ENCODE measurements at regions not wholly inside any gene's neighbourhood (a gene's known extent, or its start where the extent isn't known, plus 50 kb on each side); places are given as distances from the start of the nearest gene placed in this dataset.

DNA sequence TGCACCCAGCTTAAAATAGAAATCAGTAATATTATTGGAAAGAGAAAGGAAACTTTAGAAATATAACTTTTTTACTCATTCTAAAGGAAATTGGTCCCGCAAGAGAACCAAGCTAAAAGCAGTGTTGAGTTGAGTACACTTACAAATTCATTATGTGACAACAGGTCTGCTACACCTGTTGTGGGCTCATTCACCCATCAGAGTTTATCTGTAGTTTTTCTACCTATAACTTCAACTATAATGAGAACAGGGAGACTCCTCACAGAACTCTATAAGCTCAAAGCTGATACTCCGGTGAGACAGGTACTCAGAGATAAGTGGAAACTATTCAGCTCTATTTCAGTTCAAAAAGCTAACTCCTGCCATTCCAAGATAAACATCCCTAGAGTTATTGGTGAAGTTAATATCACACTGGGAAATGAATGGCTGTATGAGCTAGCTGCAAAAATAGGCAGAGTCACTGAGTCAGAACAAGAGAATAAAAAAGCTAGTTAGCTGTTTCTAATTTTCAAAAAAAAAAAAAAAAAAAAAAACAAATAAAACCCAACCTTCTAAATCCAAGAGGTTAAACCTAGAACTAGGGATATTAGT lies 121.3 kb downstream of the PPP1R3A start:
- no peaks in the 10 kb centered on the region for H3K27me3 Mint-ChIP-seq
- H3K4me1 Mint-ChIP-seq (ENCODE audit: low read depth): no peaks in the 10 kb centered on the region
- H3K4me3 Mint-ChIP-seq: no peak overlapping the region
- H3K9me3 Mint-ChIP-seq (ENCODE audit: low read depth): peaks cover 6% of the 10 kb centered on the region
- no peaks in the 10 kb centered on the region for H3K36me3 Mint-ChIP-seq
- no peak overlapping the region for H3K27ac Mint-ChIP-seq

DNA sequence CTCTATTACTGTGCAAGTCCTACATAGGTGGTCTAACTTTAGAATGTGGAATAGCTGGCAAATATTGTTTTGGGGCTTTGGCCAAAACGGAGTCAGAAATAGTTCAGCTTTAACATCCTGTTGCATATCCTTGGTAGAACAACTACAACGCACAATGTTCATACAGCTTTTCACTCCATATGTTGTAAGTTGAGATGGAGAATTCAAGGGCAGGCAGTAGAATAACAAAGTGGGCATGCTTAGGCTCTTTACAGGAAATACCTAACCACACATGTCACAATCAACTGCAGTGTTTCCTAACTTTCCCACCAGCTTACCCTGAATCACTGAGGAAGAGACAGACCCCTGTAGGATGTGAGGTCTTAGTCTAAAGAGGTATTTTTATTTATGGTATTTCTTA lies 122.3 kb downstream of the PPP1R3A start:
- Mint-ChIP-seq H3K9me3 (ENCODE audit: low read depth) (peaks cover 6% of the 10 kb centered on the region), H3K27me3 (no peaks in the 10 kb centered on the region), H3K4me1 (ENCODE audit: low read depth) (no peaks in the 10 kb centered on the region), H3K36me3 (no peaks in the 10 kb centered on the region), H3K27ac (no peak overlapping the region), H3K4me3 (no peak overlapping the region)

DNA sequence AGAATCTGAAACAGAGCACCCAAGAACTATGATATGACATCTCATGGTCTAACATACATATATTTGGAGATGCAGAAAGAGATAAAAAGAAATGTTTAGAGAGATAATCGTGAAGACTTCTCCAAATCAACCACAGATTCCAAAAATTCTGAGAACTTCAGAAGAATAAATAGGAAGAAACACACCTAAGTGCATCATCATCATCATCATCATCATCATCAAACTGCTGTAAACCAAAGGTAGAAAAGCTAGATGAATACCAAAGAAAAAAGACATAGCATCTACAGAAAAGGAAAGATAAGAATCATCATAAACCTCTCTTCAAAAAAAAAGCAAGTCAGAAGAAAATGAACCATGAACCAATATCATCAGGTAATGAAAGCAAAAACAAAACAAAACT lies 124.2 kb downstream of the PPP1R3A start:
- Mint-ChIP-seq H3K27ac (no peak overlapping the region), H3K27me3 (no peaks in the 10 kb centered on the region), H3K36me3 (no peaks in the 10 kb centered on the region), H3K9me3 (ENCODE audit: low read depth) (peaks cover 6% of the 10 kb centered on the region), H3K4me1 (ENCODE audit: low read depth) (no peaks in the 10 kb centered on the region), H3K4me3 (no peak overlapping the region)

- no peaks in the 10 kb centered on the region for H3K4me1 Mint-ChIP-seq (ENCODE audit: low read depth)
- H3K4me3 Mint-ChIP-seq: no peak overlapping the region
- no peaks in the 10 kb centered on the region for H3K27me3 Mint-ChIP-seq
- H3K9me3 Mint-ChIP-seq (ENCODE audit: low read depth): peaks cover 6% of the 10 kb centered on the region
- H3K36me3 Mint-ChIP-seq: no peaks in the 10 kb centered on the region
- H3K27ac Mint-ChIP-seq: no peak overlapping the region
Measured at GRCh38 chr7:113793171-113793570, 125.6 kb downstream of the PPP1R3A start.

GRCh38 chr7:113790025-113790424 lies 128.8 kb downstream of the PPP1R3A start:
- Mint-ChIP-seq H3K27ac (no peak overlapping the region), H3K4me3 (no peak overlapping the region), H3K9me3 (ENCODE audit: low read depth) (peaks cover 6% of the 10 kb centered on the region), H3K36me3 (no peaks in the 10 kb centered on the region), H3K27me3 (no peaks in the 10 kb centered on the region), H3K4me1 (ENCODE audit: low read depth) (no peaks in the 10 kb centered on the region)

DNA sequence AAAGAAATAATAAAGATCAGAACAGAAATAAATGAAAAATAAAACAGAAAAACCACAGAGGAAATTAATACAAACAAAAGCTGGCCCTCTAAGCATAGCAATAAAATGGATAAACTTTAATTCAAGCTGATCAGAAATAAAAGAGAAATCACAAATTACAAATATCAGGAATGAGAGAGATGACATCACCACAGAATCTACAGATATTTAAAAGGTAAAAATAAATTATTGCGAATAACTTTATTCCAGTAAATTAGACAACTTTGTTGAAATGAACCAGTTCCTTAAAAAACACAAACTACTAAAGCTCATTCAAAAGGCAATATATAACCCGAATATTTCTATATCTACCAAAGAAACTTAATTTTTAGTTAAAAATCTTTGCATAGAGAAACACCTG lies 131.7 kb downstream of the PPP1R3A start:
- no peak overlapping the region for H3K4me3 Mint-ChIP-seq
- no peaks in the 10 kb centered on the region for H3K4me1 Mint-ChIP-seq (ENCODE audit: low read depth)
- no peak overlapping the region for H3K27ac Mint-ChIP-seq
- no peaks in the 10 kb centered on the region for H3K36me3 Mint-ChIP-seq
- H3K27me3 Mint-ChIP-seq: no peaks in the 10 kb centered on the region
- no peaks in the 10 kb centered on the region for H3K9me3 Mint-ChIP-seq (ENCODE audit: low read depth)

GRCh38 chr7:113784956-113785355 lies 133.9 kb downstream of the PPP1R3A start:
- Mint-ChIP-seq H3K4me3 (no peak overlapping the region), H3K36me3 (no peaks in the 10 kb centered on the region), H3K9me3 (ENCODE audit: low read depth) (no peaks in the 10 kb centered on the region), H3K27ac (no peak overlapping the region), H3K27me3 (no peaks in the 10 kb centered on the region), H3K4me1 (ENCODE audit: low read depth) (no peaks in the 10 kb centered on the region)

DNA sequence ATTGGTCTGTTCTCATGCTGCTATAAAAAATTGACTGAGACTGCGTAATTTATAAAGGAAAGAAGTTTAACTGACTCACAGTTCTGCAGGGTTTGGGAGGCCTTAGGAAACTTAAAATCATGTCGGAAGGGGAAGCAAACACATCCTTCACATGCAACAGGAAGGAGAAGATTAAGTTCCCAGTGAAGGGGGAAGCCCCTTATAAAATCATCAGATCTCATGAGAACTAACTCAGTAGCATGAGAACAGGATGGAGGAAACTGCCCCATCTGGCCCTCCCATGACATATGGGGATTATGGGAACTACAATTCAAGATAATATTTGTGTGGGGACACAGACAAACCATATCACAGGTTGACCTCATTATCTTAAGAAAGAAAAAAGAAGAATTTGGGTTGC lies 134.5 kb downstream of the PPP1R3A start:
- Mint-ChIP-seq H3K27ac (no peak overlapping the region), H3K27me3 (no peaks in the 10 kb centered on the region), H3K36me3 (no peaks in the 10 kb centered on the region), H3K9me3 (ENCODE audit: low read depth) (no peaks in the 10 kb centered on the region), H3K4me3 (no peak overlapping the region), H3K4me1 (ENCODE audit: low read depth) (no peaks in the 10 kb centered on the region)

DNA sequence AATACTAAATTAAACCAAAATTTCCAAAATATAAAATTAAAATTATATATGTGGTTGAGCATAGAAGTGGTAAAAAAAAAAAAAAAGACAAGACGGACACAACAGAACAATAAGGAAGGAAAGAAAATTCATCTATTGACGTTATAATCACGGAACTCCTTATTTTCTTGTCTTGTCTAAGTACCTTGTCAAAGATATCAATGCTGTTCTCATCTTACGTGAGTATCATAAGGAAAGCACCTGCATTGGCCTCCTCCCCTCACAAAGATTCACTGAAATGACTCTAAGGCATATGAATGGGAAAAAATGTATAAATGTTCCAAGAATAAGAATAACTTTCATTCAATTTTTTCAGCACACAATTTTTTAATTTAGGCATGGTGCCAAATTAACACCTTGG lies 135.4 kb downstream of the PPP1R3A start:
- Mint-ChIP-seq H3K36me3 (no peaks in the 10 kb centered on the region), H3K27me3 (no peaks in the 10 kb centered on the region), H3K27ac (no peak overlapping the region), H3K4me1 (ENCODE audit: low read depth) (no peaks in the 10 kb centered on the region), H3K4me3 (no peak overlapping the region), H3K9me3 (ENCODE audit: low read depth) (no peaks in the 10 kb centered on the region)

DNA sequence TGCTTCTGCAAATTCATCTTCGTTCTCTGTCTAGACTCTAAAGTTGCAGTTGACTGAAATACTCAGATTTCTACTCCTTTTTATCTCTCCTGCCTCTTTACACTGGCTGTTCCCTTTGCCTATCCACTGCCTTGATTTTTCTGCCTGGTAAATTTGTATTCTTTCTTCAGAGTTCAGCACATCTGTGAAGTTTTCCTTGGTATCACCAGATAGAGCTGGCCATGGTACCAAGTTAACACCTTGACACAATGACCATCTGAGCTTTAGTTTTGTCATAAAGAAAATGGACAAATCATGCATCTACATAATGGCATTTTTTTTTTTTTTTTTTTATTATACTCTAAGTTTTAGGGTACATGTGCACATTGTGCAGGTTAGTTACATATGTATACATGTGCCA lies 143.0 kb downstream of the PPP1R3A start:
- Mint-ChIP-seq H3K27ac (no peak overlapping the region), H3K4me1 (ENCODE audit: low read depth) (no peaks in the 10 kb centered on the region), H3K36me3 (no peaks in the 10 kb centered on the region), H3K9me3 (ENCODE audit: low read depth) (no peaks in the 10 kb centered on the region), H3K4me3 (no peak overlapping the region), H3K27me3 (no peaks in the 10 kb centered on the region)

- no peaks in the 10 kb centered on the region for H3K27me3 Mint-ChIP-seq
- H3K4me3 Mint-ChIP-seq: no peak overlapping the region
- no peaks in the 10 kb centered on the region for H3K36me3 Mint-ChIP-seq
- H3K4me1 Mint-ChIP-seq (ENCODE audit: low read depth): no peaks in the 10 kb centered on the region
- no peak overlapping the region for H3K27ac Mint-ChIP-seq
- H3K9me3 Mint-ChIP-seq (ENCODE audit: low read depth): no peaks in the 10 kb centered on the region
Measured at GRCh38 chr7:113775401-113775800, 143.4 kb downstream of the PPP1R3A start.

GRCh38 chr7:113774182-113774807 lies 144.5 kb downstream of the PPP1R3A start:
- H3K36me3 Mint-ChIP-seq: no peaks in the 10 kb centered on the region
- no peaks in the 10 kb centered on the region for H3K9me3 Mint-ChIP-seq (ENCODE audit: low read depth)
- H3K27me3 Mint-ChIP-seq: no peaks in the 10 kb centered on the region
- H3K4me3 Mint-ChIP-seq: no peak overlapping the region
- no peak overlapping the region for H3K27ac Mint-ChIP-seq
- no peaks in the 10 kb centered on the region for H3K4me1 Mint-ChIP-seq (ENCODE audit: low read depth)

- H3K9me3 Mint-ChIP-seq (ENCODE audit: low read depth): no peaks in the 10 kb centered on the region
- no peaks in the 10 kb centered on the region for H3K27me3 Mint-ChIP-seq
- no peak overlapping the region for H3K27ac Mint-ChIP-seq
- H3K4me3 Mint-ChIP-seq: no peak overlapping the region
- no peaks in the 10 kb centered on the region for H3K4me1 Mint-ChIP-seq (ENCODE audit: low read depth)
- H3K36me3 Mint-ChIP-seq: no peaks in the 10 kb centered on the region
Measured at GRCh38 chr7:113770146-113770738, 148.6 kb downstream of the PPP1R3A start.

GRCh38 chr7:113768387-113768786 lies 150.4 kb downstream of the PPP1R3A start:
- Mint-ChIP-seq H3K27me3 (no peaks in the 10 kb centered on the region), H3K4me3 (no peak overlapping the region), H3K27ac (no peak overlapping the region), H3K36me3 (no peaks in the 10 kb centered on the region), H3K4me1 (ENCODE audit: low read depth) (no peaks in the 10 kb centered on the region), H3K9me3 (ENCODE audit: low read depth) (no peaks in the 10 kb centered on the region)

GRCh38 chr7:113764401-113765035 lies 154.3 kb downstream of the PPP1R3A start:
- Mint-ChIP-seq H3K4me3 (no peak overlapping the region), H3K27ac (no peak overlapping the region), H3K27me3 (no peaks in the 10 kb centered on the region), H3K4me1 (ENCODE audit: low read depth) (no peaks in the 10 kb centered on the region), H3K9me3 (ENCODE audit: low read depth) (no peaks in the 10 kb centered on the region), H3K36me3 (no peaks in the 10 kb centered on the region)

Data from activated naive CD8-positive, alpha-beta T cell (primary cell).